HG03460 (cell line): ENCODE measurements at regions not wholly inside any gene's neighbourhood (a gene's known extent, or its start where the extent isn't known, plus 50 kb on each side); places are given as distances from the start of the nearest gene placed in this dataset.

ENCODE experiments used
- ATAC-seq: cut with Tn5 transposase; IDR thresholded peaks from one replicate; pipeline ENCODE4 v1.9.1; 2021; ENCODE audit not compliant: unreplicated experiment

DNA sequence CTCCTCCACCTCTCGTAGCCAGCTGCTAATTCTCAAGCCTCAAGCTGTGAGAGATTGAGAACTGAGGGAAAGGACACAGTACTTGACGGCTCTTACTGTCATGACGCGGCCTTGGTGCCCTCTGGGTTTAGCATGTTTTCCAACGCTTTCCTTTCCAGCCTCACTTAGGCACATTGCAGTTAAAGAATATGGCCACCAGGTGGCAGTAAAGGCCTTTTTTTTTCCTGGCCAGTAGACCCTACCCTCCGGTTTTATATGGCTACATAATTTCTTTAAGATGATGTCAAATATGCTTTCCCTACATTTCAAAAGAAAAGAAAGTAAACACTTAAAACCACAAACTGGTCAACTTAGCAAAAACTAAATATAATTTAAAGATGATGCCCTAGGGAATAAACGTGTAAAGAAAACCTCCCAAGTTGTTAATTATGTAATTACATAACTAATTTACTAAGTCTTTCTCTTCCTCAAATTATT is 56.8 kb upstream of the PRDX6 start:
- no peak for ATAC-seq

DNA sequence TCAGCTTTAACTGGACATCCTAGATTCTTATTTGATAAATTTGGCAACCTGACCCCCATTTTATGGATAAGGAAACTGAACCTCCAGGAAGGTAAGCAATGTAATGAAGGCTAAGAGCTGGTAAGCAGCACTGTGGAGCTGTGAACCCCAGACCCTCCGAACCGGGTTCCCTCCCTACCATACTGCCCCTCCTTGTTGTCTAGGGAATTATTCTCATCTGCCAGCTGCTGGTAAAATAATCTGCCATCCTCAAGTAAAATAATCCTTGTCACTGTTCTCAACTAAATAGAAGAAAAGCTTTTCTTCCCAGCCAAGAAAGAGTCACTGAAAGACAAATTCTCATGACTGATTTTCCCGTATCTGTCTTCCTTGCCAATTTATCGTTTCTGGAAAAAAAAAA is 55.8 kb upstream of the PRDX6 start:
- ATAC-seq: no peak

DNA sequence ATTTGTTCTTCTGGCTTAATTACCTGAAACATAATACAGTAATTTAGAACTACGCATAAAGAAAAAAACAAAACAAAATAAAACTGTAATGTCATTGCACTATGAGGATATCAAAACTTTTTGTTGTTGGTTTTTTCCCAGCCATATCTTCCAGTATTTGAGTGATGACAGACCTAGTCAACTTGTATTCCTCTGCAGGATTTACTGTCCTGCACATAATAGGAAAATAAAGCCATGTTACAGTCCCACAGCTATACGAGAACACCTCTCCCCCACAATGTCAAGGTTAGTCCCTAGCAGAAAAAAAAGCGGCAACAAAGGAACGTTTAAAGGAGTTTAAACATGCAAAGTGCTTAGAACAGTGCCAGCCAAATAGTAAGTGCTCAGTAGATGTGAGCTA is 55.3 kb upstream of the PRDX6 start:
- no peak for ATAC-seq

DNA sequence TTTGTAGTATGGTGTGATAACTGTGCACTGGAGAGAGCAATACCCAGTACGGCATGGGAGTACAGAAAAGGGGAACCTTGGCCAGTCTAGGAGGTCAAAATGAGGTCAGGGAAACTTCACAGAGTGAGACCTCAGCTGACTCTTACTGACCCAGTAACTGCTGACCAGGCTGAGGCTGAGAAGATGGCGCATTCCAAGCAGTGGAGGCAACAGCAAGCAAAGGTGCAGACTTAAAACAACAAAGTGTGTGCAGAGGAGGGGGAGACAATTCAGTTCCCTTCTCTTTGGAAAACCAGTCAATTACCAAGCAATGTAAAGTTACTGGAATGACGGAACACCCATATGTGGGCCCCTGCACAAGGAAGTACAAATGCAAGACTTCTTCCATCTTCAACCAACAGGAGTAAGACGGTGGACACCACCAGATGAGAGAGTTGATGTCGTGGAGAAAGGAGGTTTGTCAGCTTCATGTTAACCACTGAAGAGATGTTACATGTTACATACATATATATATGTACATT is 54.6 kb upstream of the PRDX6 start:
- ATAC-seq: no peak

DNA sequence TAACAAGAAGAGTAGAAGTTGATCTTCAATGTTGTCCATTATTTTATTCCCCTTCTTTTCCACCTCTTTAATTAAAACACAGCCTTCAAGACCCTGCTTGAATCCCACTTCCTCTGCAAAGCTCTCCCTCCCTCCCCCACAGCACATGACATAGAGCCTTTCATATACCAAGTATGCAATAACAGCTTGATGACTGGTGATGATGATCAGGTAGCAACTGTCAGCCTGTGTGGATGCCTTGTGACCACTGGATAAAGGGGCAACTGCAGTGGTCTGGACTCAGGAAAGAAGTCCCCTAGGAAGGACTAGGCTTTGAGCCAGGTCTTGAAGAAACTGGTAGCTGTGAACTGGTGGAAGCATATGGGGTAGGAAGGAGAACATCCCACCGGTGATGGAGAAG is 53.8 kb upstream of the PRDX6 start:
- ATAC-seq: no peak

DNA sequence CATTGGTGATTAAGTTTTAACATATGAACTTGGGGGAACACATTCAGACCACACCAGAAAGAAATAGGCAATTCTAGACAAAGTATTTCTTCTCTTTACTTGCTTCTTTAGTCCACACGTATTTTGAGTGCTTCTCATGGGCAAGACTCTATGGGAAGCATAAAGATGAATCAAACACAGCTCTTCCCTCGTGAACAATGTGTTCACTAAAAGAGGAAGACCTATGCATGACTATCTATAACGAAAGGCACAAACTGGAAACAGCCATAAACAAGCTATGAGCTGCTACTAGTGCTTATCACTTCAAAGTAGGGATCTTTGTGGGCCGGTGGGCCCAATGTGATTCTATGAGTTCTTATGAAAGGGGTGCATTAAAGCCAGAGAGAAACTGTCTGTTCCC is 53.0 kb upstream of the PRDX6 start:
- no peak for ATAC-seq

DNA sequence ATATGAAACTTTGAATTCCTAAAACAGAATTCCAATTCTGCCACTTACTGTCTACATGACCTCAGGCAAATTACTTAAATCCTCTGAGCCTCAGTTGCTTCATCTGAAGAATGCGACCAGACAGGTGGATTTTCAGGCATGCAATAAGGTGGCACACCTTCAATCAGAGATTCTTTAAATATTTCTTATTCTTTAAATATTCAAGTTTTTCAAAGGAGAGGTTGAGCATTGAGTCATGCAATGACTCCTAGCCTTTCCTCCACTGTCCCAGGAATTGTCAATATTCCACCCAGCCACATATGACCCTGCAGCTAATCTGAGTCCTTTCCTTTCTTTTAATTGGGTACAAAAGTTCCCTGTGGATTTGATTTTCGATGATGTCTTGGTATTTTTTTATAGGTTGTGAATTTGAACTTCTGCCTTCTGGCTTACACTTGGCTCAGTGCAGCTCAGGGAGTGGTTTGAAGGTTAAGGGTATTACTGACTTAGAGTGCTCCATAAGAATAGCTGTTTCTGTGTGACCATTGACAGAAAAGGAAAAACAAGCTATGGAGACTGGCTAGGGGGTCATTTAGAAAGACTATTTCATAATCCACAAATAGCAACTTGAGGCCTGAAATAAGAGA is 52.2 kb upstream of the PRDX6 start:
- no peak for ATAC-seq

DNA sequence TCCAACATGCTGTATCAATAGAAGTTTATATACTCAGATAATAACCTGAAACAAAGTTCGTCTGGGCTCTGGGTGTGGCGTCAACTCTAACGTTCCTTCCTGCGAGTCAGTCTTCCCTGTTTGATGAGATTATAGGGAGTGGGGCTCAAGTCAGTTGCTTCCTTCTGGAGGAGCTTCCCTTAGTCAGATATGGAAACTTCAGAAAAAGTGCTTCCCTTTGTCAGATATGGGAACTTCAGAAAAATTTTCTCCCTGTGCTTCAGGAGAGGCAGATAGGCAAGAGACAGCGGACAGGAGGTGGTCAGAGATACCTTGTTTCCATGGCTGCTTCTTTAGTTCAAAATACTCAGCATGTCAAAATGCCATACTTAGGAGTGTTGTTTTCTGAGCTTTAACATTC is 51.1 kb upstream of the PRDX6 start:
- ATAC-seq: no peak

DNA sequence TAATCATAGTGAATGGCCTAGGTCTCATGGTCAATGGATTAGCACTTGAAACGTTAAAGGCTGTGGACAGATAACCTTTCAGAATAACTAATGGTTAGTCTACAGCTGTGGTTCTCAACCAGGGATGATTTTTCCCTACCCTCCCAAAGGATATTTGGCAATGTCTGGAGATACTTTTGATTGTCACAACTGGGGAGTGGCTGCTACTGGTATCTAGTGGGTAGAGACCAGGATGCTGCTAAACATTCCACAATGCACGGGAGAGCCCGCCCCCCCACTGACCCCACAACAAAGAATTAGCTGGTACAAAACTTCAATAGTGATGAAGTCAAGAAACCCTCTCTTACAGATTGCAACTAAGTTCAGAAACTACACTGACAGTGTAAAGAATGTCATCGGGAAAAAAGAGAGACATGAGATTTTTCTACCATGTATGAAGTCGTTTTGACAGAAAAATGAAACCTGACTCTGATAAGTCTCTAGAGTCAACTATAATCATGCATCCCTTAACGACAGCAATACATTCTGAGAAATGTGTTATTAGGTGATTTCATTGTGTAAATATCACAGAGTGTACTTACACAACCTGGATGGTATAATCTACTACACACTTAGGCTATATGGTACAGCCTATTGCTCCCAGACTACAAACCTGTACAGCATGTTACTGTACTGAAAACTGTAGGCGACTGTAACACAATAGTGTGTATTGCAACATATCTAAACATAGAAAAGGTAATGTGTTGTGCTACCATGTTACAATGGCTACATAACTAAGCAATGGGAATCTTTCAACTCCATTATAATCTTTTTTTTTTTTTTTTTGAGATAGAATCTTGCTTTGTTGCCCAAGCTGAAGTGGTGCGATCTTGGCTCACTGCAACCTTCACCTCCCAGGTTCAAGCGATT is 49.7 kb upstream of the PRDX6 start:
- ATAC-seq: no peak
